Mucosa of rectum (tissue), 2 donors: ENCODE measurements at regions not wholly inside any gene's neighbourhood (a gene's known extent, or its start where the extent isn't known, plus 50 kb on each side); places are given as distances from the start of the nearest gene placed in this dataset.

Source experiments
- H3K27ac ChIP-seq, 2 donors: one replicate each; pipeline ENCODE4 v1.7.0; 2013; ENCODE audit warnings: inconsistent platforms in 2 of 2, low read depth in 2 of 2, low read length in 2 of 2
- H3K27me3 ChIP-seq, 2 donors: one replicate each; pipeline ENCODE4 v1.7.0; 2013; ENCODE audit warnings: low read length in 2 of 2; ENCODE audit not compliant: control insufficient read depth in 2 of 2, insufficient read depth in 2 of 2
- H3K36me3 ChIP-seq, 2 donors: one replicate each; pipeline ENCODE4 v1.7.0; 2013; ENCODE audit warnings: low read length in 2 of 2; ENCODE audit not compliant: control insufficient read depth in 2 of 2, insufficient read depth in 2 of 2
- H3K4me1 ChIP-seq, 2 donors: one replicate each; pipeline ENCODE4 v1.7.0; 2013; ENCODE audit warnings: low read length in 2 of 2, mild to moderate bottlenecking in 1 of 2; ENCODE audit not compliant: control insufficient read depth in 2 of 2, insufficient read depth in 2 of 2
- H3K4me3 ChIP-seq, 2 donors: one replicate each; pipeline ENCODE4 v1.7.0; 2013; ENCODE audit warnings: low read length in 2 of 2
- H3K9ac ChIP-seq, 2 donors: one replicate each; pipeline ENCODE4 v1.7.0; 2013; ENCODE audit warnings: low read length in 2 of 2, low read depth in 1 of 2, mild to moderate bottlenecking in 1 of 2
- H3K9me3 ChIP-seq, 2 donors: one replicate each; pipeline ENCODE4 v1.7.0; 2013; ENCODE audit warnings: low read length in 2 of 2; ENCODE audit not compliant: control insufficient read depth in 2 of 2
- donor health status: healthy.
- donor health status: Normal muscosa, but diverticular disease.

DNA sequence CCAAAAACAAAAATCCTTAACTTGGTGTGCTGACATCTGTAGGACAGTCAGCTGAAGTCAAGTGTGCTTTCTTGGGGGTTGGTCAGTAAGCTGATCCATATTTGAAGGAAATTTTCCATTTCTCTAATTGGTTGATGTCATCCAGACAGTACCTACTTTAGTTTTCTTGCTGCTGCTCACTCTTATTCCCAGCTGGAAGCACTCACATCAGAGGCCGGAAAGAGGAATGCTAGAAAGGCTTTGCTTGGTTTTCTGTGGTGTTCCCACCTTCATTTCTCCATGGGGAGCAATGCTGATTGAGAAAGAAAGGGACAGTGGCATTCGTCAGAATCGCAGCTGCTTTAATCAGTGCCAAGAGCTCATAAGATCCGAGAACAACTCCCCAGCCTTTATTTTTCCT lies 227.0 kb downstream of the C4orf33 start:
- H3K27me3 ChIP-seq = no peaks in the 10 kb centered on the region
- H3K27ac ChIP-seq = no peak overlapping the region
- H3K9ac ChIP-seq = no peak overlapping the region
- H3K4me1 ChIP-seq = no peaks in the 10 kb centered on the region
- H3K4me3 ChIP-seq = no peak overlapping the region
- no peaks in the 10 kb centered on the region for H3K9me3 ChIP-seq
- no peaks in the 10 kb centered on the region for H3K36me3 ChIP-seq

DNA sequence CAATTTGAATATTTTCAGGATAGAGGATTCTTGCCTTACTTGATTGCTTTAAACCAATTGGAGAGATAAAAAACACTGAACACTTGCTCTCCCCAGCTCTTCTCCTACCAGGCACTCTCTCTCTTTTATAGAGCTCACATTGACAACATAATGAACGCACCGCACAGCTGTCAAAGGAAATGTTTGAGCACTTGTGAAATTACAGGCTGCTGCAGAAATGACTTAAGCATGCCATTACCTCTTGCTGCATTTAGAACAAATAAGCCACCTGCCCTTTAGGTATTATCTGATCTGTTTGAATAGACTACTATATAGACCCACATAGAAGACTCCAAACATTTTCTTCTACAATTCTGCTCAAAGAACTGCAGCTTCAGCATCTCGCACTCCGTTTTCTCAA lies 227.7 kb downstream of the C4orf33 start:
- no peaks in the 10 kb centered on the region for H3K36me3 ChIP-seq
- no peak overlapping the region for H3K4me3 ChIP-seq
- H3K9ac ChIP-seq = no peak overlapping the region
- no peaks in the 10 kb centered on the region for H3K27me3 ChIP-seq
- no peaks in the 10 kb centered on the region for H3K9me3 ChIP-seq
- H3K27ac ChIP-seq = no peak overlapping the region
- H3K4me1 ChIP-seq = no peaks in the 10 kb centered on the region

DNA sequence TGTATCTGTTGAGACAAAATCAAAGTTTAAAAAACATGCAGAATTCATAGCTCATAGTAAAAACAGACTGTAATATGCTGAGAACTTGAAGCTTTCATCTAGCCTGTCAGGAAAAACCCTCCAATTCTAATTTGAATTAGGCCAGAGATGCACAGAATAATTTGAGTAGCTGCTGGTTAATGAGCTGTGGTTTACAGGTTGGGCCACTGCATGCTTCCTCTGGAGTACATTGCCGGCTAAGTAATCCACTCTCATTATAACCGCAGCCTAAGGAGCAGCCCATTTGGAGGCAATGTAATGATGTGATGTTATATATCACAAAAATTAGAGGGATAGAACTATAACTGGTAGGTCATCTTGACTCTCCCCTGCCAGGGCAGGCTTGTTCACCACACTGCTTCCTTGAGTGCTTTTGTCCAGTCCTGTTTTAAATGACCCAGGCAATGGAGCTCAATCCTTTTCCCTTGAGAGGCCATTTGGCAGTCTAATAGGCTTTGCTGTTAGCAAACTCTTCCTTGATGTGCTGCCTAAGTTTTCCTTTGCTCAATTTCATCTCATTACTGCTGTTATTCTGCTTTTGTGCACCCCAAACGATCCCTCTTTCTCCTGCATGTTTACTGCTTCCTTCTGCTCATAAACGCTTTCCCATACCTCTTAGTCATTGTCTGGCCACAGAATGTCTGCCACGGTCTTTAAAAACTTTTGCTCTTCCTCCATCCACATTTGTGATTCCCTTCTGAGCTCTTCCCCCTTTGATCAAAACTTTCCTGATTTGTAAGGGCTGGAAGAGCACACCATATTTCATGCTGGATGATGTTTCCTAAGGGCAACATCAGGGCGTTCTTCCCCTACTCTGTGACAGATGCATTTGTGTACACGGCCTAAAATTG lies 230.9 kb downstream of the C4orf33 start:
- H3K27ac ChIP-seq = no peak overlapping the region
- H3K9me3 ChIP-seq = no peaks in the 10 kb centered on the region
- H3K27me3 ChIP-seq = no peaks in the 10 kb centered on the region
- H3K36me3 ChIP-seq = no peaks in the 10 kb centered on the region
- H3K4me3 ChIP-seq = no peak overlapping the region
- H3K4me1 ChIP-seq = no peaks in the 10 kb centered on the region
- no peak overlapping the region for H3K9ac ChIP-seq

DNA sequence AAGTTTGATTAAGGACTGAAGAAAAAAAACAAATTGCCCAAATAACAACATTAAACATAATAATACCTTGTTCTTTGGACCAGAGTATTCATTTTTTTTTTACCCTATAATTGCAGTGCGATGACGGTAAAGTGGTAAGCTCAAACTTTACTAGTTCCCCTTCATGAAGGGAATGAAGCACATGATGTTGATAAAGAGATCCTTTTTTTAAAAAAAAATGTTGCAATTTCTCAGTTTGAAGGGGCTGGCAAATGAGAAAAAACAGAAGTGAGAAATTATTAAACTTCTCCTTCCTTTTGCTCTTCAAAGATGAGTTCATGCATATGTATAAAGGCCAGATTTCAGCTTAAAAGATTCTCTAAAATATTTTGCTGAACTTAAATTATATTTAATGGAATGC lies 231.7 kb downstream of the C4orf33 start:
- H3K9ac ChIP-seq = no peak overlapping the region
- H3K9me3 ChIP-seq = no peaks in the 10 kb centered on the region
- no peaks in the 10 kb centered on the region for H3K36me3 ChIP-seq
- H3K4me3 ChIP-seq = no peak overlapping the region
- H3K4me1 ChIP-seq = no peaks in the 10 kb centered on the region
- H3K27me3 ChIP-seq = no peaks in the 10 kb centered on the region
- no peak overlapping the region for H3K27ac ChIP-seq

DNA sequence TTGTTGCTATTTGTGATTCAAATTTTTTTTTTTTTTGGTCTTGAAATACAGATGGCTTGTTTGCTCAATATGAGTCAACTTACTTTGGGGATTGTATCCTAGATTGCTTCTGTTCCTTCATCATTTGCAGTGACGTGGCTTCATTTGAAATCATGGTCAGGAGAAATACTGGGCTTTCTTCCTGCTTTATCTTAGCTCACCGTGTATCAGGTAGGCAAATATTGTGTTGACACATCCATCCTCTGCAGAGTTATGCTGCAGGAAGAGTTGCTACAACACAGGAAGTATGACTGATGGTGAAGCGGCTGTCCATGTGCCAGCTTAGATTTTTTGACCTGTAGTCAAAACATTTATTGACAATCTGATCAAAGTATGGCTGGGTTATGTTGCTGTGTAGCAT lies 232.2 kb downstream of the C4orf33 start:
- no peaks in the 10 kb centered on the region for H3K9me3 ChIP-seq
- no peaks in the 10 kb centered on the region for H3K27me3 ChIP-seq
- no peak overlapping the region for H3K27ac ChIP-seq
- no peaks in the 10 kb centered on the region for H3K4me1 ChIP-seq
- H3K36me3 ChIP-seq = no peaks in the 10 kb centered on the region
- no peak overlapping the region for H3K9ac ChIP-seq
- H3K4me3 ChIP-seq = no peak overlapping the region

DNA sequence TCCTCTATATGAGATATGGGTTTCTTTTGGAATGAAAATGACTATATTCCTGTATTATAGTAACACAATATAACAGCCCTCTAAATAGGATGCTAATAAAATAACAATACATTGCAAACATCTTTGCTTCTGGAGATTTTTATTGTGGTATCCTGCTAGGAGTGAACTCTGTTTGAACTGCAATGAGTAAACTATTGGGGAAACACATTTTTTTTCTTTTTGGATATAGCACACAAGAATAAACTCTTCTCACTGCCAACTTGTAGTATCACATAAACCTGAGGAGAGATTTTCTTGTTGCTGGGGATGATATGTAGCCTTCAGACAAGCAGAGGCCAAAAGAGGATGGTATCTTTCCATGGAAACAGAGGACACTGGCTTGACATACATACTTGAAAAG lies 238.2 kb downstream of the C4orf33 start:
- Histone ChIP-seq H3K4me3 (no peak overlapping the region), H3K9me3 (no peaks in the 10 kb centered on the region), H3K27me3 (no peaks in the 10 kb centered on the region), H3K36me3 (no peaks in the 10 kb centered on the region), H3K4me1 (no peaks in the 10 kb centered on the region), H3K9ac (no peak overlapping the region), H3K27ac (no peak overlapping the region)

DNA sequence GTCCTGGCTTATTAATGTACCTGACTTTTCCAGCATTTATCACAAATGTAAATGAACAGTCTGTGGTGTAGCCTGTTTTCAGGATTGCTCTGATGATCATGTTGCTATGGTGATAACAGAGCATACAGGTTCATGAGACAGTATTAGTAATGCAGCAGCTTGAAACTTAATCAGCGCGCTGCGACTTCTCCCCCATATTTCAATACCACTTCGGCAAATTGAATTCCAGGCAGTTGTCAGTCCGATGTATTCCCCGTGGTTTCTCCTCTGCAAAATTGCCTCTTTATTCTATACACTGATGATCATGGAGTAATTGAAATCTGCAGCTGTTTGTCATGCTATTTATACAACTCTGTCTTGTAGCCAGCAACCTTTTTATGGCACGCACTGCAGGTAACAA lies 239.3 kb downstream of the C4orf33 start:
- no peaks in the 10 kb centered on the region for H3K27me3 ChIP-seq
- H3K9ac ChIP-seq = no peak overlapping the region
- H3K4me3 ChIP-seq = no peak overlapping the region
- H3K4me1 ChIP-seq = no peaks in the 10 kb centered on the region
- H3K36me3 ChIP-seq = no peaks in the 10 kb centered on the region
- H3K27ac ChIP-seq = no peak overlapping the region
- no peaks in the 10 kb centered on the region for H3K9me3 ChIP-seq

DNA sequence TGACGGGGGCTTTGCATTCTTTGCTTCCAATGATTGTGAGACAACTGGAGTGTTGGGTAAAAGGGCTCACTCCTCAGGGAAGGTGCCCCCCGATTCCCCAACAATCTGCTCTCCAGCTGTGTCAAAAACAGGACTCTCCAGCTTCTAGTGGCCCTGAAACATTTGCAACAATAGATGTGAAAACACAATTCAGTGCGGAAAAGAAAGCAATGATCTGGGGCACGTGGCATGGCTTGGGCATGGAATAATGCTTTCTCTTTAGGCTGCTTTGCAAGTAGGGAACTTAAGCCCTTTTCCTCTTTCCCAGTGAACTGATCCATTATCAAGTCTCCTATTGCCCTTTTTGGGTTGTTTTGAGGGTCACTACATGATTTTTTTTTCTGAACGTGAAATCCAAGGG lies 239.9 kb downstream of the C4orf33 start:
- Histone ChIP-seq H3K27ac (no peak overlapping the region), H3K4me1 (no peaks in the 10 kb centered on the region), H3K4me3 (no peak overlapping the region), H3K27me3 (no peaks in the 10 kb centered on the region), H3K9me3 (no peaks in the 10 kb centered on the region), H3K9ac (no peak overlapping the region), H3K36me3 (no peaks in the 10 kb centered on the region)

DNA sequence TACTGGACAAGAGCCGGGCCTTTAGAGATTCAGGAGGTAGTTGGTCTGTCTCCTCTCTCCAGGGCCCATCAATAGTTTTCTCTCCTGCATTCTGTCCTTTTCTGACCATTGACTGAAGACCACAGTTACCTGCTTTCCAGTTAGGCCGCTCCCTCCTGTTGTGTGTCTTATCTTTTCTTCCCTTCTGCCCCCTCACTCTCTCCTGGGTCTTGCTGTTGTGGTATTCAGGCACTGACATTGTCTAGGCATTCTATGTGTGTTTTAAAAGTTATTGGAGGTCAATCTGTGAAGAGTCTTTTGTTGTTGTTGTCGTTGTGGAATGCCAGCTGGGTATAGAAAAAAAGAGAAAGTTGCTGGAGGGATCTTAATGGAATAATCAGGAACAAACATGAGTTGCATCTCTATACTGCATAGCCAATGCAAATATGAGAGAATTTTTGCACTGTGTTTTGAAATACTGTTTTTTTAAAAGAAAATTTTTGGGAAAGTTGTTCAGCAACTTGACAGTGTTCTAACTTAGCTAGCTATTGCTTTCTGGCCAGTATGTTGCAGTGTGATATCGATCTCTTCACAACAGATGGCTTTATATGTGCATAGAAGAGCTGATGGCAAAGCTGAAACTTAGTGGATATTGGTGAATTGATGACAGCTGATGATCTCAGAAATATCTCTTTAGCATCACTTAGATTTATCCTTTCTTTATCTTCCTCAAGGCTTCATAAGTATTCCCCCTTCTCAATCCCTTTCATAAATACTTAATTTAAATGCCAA lies 240.7 kb downstream of the C4orf33 start:
- no peaks in the 10 kb centered on the region for H3K4me1 ChIP-seq
- H3K4me3 ChIP-seq = no peak overlapping the region
- no peaks in the 10 kb centered on the region for H3K9me3 ChIP-seq
- H3K27me3 ChIP-seq = no peaks in the 10 kb centered on the region
- H3K36me3 ChIP-seq = no peaks in the 10 kb centered on the region
- H3K27ac ChIP-seq = no peak overlapping the region
- no peak overlapping the region for H3K9ac ChIP-seq

DNA sequence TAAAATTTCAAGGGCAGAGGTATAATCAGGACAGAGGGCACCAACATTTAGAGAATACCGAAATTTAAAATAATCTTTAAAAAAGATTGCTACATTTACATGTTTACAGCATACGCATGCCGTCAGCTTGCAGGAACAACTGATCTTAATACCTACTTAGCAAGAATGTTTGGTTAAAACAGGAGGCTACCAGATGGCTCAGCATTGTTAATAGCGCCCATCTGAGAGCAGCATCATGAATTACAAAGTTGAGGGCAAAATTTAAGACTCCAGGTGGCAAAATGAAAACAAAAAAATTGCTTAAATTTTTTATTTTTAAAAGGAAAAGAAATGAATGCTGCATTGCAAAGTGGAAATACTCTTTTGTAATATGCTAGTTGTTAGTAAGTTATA lies 241.3 kb downstream of the C4orf33 start:
- Histone ChIP-seq H3K27ac (no peak overlapping the region), H3K4me1 (no peaks in the 10 kb centered on the region), H3K9me3 (no peaks in the 10 kb centered on the region), H3K36me3 (no peaks in the 10 kb centered on the region), H3K9ac (no peak overlapping the region), H3K4me3 (no peak overlapping the region), H3K27me3 (no peaks in the 10 kb centered on the region)
